ENCODE measurements at regions not wholly inside any gene's neighbourhood (a gene's known extent, or its start where the extent isn't known, plus 50 kb on each side); places are given as distances from the start of the nearest gene placed in this dataset.

GRCh38 chr2:35933031-35933430 is 422.5 kb upstream of the CRIM1 start:
- H3K27ac ChIP-seq: no peak overlapping the region
- TF ChIP-seq CTCF (conservative IDR thresholded peaks at IDR 0.05): no peak

- H3K27ac ChIP-seq: no peak overlapping the region
- no peak for TF ChIP-seq CTCF (conservative IDR thresholded peaks at IDR 0.05)
Observed at GRCh38 chr2:35932276-35932963, 423.2 kb upstream of the CRIM1 start.

- H3K27ac ChIP-seq: no peak overlapping the region
- no peak for TF ChIP-seq CTCF (conservative IDR thresholded peaks at IDR 0.05)
Observed at GRCh38 chr2:35931626-35932025, 424.0 kb upstream of the CRIM1 start.

- TF ChIP-seq CTCF (conservative IDR thresholded peaks at IDR 0.05): no peak
- no peak overlapping the region for H3K27ac ChIP-seq
Observed at GRCh38 chr2:35931115-35931514, 424.5 kb upstream of the CRIM1 start.

- TF ChIP-seq CTCF (conservative IDR thresholded peaks at IDR 0.05): no peak
- H3K27ac ChIP-seq: no peak overlapping the region
Observed at GRCh38 chr2:35929551-35929950, 426.0 kb upstream of the CRIM1 start.

DNA sequence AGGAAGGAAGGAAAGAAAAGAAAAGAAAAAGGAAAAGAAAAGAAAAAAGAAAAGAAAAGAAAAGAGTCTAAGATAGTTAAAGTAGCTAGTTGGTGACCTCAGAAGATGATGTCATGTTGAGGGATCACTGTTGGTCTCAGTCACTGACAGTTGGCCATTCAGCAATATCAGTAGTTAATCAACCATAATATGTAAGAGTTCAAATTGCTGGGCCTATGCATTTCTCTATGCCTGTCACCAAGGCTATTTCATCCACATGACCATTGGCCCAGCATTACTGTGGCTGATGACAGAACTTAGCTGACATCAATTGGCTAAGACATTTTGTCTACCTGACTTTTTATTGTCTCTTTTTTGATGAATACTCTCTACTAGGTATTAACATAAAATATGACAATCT is 435.5 kb upstream of the CRIM1 start:
- no peak for TF ChIP-seq CTCF (conservative IDR thresholded peaks at IDR 0.05)
- H3K27ac ChIP-seq: no peak overlapping the region

DNA sequence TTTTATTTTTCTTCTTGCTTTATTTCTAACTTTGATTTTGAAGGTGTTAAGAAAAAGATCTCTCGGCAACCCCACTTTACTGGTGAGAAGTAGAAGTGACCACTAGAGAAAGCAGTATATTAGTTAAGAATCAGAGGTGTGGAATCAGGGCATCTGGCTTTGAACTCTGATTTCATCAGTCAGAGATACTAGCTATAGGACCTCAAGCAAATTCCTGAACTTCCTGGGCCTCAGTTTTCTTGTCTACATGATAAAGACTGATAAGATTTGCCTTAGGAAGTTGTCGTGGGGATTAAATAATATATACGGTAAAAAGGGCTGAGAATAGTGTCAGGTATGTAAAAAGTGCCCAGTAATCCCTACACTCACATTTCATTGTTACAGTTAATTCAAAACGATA is 440.3 kb upstream of the CRIM1 start:
- TF ChIP-seq CTCF (conservative IDR thresholded peaks at IDR 0.05): no peak
- H3K27ac ChIP-seq: no peak overlapping the region

All from VCaP (cell line).